GM10266 (cell line): ENCODE measurements at regions not wholly inside any gene's neighbourhood (a gene's known extent, or its start where the extent isn't known, plus 50 kb on each side); places are given as distances from the start of the nearest gene placed in this dataset.

Experiments used
- DNase-seq: peaks from one replicate; pipeline ENCODE4 v3.0.0; 2012; ENCODE audit errors: extremely low spot score
- TF ChIP-seq, protein P1 (sequence below): IDR thresholded peaks from 2 replicates; pipeline ENCODE4 v1.5.1; 2012; ENCODE audit warnings: mild to moderate bottlenecking, low read depth; ENCODE audit not compliant: control insufficient read depth, insufficient read depth; ENCODE audit errors: missing control alignments

DNA sequence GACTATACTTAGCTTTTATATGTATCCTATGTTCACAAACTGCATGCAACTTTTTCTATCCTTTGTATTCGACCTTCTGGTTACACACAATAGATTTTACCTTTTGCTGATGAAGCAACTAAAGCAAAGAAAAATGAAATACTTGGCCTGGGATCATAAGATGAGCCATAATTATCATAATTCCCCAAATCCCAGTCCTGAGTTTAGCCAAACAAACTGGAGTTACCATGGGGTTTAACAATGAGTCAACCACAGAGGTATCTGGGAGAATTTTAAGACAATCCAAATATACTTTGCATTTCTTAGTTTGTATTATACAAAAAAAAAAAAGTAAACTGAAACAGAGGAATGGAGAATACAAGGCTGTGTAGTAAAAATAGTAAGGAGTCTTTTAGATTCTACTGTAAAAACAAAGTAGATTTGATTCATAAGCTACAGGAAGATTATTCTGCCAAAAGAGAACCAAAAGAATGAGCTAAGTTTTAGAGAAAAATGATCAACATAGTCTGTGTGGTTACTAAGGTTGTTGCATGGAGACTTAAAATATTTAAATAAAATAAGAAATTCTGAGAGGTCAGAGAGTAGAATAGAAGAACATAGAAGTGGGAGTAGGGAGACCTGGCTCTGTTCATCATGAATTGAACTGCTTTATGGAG lies 60.4 kb upstream of the GORAB start:
- no peak for DNase-seq
- TF ChIP-seq, protein P1, sequence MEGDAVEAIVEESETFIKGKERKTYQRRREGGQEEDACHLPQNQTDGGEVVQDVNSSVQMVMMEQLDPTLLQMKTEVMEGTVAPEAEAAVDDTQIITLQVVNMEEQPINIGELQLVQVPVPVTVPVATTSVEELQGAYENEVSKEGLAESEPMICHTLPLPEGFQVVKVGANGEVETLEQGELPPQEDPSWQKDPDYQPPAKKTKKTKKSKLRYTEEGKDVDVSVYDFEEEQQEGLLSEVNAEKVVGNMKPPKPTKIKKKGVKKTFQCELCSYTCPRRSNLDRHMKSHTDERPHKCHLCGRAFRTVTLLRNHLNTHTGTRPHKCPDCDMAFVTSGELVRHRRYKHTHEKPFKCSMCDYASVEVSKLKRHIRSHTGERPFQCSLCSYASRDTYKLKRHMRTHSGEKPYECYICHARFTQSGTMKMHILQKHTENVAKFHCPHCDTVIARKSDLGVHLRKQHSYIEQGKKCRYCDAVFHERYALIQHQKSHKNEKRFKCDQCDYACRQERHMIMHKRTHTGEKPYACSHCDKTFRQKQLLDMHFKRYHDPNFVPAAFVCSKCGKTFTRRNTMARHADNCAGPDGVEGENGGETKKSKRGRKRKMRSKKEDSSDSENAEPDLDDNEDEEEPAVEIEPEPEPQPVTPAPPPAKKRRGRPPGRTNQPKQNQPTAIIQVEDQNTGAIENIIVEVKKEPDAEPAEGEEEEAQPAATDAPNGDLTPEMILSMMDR: no peak

DNA sequence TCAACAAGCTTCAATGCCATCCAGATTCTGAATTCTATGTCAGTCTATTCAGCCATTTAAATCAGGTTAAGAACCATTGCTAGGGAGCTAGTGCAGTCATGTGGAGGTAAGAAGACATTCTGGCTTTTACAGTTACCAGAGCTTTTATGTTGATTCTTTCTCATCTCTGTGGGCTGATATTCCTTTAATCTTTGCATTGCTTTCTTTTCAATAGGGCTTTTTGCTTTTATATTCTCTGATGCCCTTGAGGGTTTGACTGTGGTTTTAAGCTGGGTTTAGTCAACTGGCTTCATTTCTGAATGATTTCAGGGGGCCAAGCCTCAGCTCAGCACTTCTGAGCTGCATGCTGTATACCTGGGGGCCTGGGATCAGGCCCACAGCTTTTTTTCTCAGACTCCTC lies 51.0 kb upstream of the GORAB start:
- TF ChIP-seq, protein P1: no peak
- no peak for DNase-seq
